Endodermal cell (in vitro differentiated cells): ENCODE measurements at regions not wholly inside any gene's neighbourhood (a gene's known extent, or its start where the extent isn't known, plus 50 kb on each side); places are given as distances from the start of the nearest gene placed in this dataset.

Experiments
- DNase-seq: peaks from one replicate; pipeline ENCODE4 v3.0.0-alpha.2; 2017
- H3K27ac ChIP-seq: 2 replicates; pipeline ENCODE4 v1.5.1; 2013; ENCODE audit warnings: mild to moderate bottlenecking, low read depth, low read length, moderate library complexity
- H3K27me3 ChIP-seq: 2 replicates; pipeline ENCODE4 v1.6.1; 2013; ENCODE audit warnings: mild to moderate bottlenecking, low read length, moderate library complexity; ENCODE audit not compliant: insufficient read depth, control insufficient read depth, poor library complexity, severe bottlenecking
- H3K36me3 ChIP-seq: 2 replicates; pipeline ENCODE4 v1.7.0; 2013; ENCODE audit warnings: mild to moderate bottlenecking, low read length, moderate library complexity; ENCODE audit not compliant: control insufficient read depth, insufficient read depth
- H3K4me1 ChIP-seq: one replicate; pipeline ENCODE4 v1.7.0; 2013; ENCODE audit warnings: low read length; ENCODE audit not compliant: control insufficient read depth, insufficient read depth
- H3K4me3 ChIP-seq: 2 replicates; pipeline ENCODE4 v1.5.1; 2013; ENCODE audit warnings: mild to moderate bottlenecking, low read length, moderate library complexity
- H3K9ac ChIP-seq: 2 replicates; pipeline ENCODE4 v1.6.1; 2013; ENCODE audit warnings: mild to moderate bottlenecking, low read length, moderate library complexity; ENCODE audit not compliant: poor library complexity, severe bottlenecking; ENCODE audit errors: extremely low read depth
- H3K9me3 ChIP-seq: 2 replicates; pipeline ENCODE4 v1.6.1; 2013; ENCODE audit warnings: mild to moderate bottlenecking, low read length, moderate library complexity; ENCODE audit not compliant: control insufficient read depth
- H3K27ac Mint-ChIP-seq: 2 replicates; pipeline ENCODE4 v1.8.0; 2020; ENCODE audit warnings: mixed read lengths
- H3K27me3 Mint-ChIP-seq: 2 replicates; pipeline ENCODE4 v1.8.0; 2021; ENCODE audit warnings: mild to moderate bottlenecking, mixed read lengths; ENCODE audit not compliant: insufficient read depth
- H3K36me3 Mint-ChIP-seq: 2 replicates; pipeline ENCODE4 v1.8.0; 2020; ENCODE audit warnings: low read depth, mixed read lengths
- H3K4me1 Mint-ChIP-seq: 2 replicates; pipeline ENCODE4 v1.8.0; 2020; ENCODE audit warnings: mixed read lengths
- H3K4me3 Mint-ChIP-seq: 2 replicates; pipeline ENCODE4 v1.8.0; 2020; ENCODE audit warnings: mild to moderate bottlenecking, moderate library complexity, mixed read lengths
- H3K9me3 Mint-ChIP-seq: 2 replicates; pipeline ENCODE4 v1.8.0; 2020; ENCODE audit warnings: mild to moderate bottlenecking, mixed read lengths
- WGBS, 2 experiments: methylation state at CpG; one replicate each; pipeline versions ENCODE4 v1.1.5 to v1.1.7; 2013; ENCODE audit warnings: missing lambda C conversion rate in 2 of 2, mixed read lengths in 1 of 2; ENCODE audit not compliant: insufficient coverage in 1 of 2, insufficient read length in 1 of 2; 5-methylcytosine and 5-hydroxymethylcytosine counted together
- TF ChIP-seq, protein P1 (sequence below): fragments of 200-600 bp; sonication (generic); conservative IDR thresholded peaks from 2 replicates; pipeline ENCODE4 v1.5.0; 2021; ENCODE audit warnings: antibody characterized with exemption, mild to moderate bottlenecking

DNA sequence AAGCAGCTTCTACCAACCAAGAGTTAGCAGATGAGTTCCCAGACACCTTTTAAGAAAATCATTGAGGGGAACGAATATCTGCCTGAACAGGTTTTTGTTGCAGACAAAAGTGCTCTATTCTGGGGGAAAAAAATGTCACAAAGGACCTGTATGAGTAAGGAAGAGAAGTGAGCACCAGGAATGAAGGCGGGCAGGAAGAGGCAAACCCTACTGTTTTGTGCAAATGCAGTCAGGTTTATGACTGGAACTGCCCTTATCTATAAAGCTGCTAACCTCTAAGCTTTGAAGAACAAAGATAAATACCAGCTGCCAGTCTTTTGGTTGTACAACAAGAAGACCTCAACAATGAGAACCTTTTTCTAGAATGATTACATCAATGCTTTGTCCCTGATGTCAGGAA, 292.4 kb upstream of the SP4 start:
- Mint-ChIP-seq H3K9me3 (peaks cover 11% of the 10 kb centered on the region), H3K27me3 (peaks cover 51% of the 10 kb centered on the region), H3K36me3 (no peaks in the 10 kb centered on the region), H3K4me1 (peaks cover 2% of the 10 kb centered on the region), H3K4me3 (no peak overlapping the region), H3K27ac (no peak overlapping the region)
- peaks cover 24% of the 10 kb centered on the region for H3K27me3 ChIP-seq
- peaks cover 15% of the 10 kb centered on the region for H3K9me3 ChIP-seq
- H3K9ac ChIP-seq, result no peak overlapping the region
- DNase-seq, result no peak
- H3K4me1 ChIP-seq, result no peaks in the 10 kb centered on the region
- no peaks in the 10 kb centered on the region for H3K36me3 ChIP-seq
- TF ChIP-seq, protein P1, sequence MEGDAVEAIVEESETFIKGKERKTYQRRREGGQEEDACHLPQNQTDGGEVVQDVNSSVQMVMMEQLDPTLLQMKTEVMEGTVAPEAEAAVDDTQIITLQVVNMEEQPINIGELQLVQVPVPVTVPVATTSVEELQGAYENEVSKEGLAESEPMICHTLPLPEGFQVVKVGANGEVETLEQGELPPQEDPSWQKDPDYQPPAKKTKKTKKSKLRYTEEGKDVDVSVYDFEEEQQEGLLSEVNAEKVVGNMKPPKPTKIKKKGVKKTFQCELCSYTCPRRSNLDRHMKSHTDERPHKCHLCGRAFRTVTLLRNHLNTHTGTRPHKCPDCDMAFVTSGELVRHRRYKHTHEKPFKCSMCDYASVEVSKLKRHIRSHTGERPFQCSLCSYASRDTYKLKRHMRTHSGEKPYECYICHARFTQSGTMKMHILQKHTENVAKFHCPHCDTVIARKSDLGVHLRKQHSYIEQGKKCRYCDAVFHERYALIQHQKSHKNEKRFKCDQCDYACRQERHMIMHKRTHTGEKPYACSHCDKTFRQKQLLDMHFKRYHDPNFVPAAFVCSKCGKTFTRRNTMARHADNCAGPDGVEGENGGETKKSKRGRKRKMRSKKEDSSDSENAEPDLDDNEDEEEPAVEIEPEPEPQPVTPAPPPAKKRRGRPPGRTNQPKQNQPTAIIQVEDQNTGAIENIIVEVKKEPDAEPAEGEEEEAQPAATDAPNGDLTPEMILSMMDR, result no peak
- no peak overlapping the region for H3K4me3 ChIP-seq
- no peak overlapping the region for H3K27ac ChIP-seq
- WGBS, 2 experiments, result 80 to 88% methylated on average over 1 to 2 of the region's 2 CpGs

DNA sequence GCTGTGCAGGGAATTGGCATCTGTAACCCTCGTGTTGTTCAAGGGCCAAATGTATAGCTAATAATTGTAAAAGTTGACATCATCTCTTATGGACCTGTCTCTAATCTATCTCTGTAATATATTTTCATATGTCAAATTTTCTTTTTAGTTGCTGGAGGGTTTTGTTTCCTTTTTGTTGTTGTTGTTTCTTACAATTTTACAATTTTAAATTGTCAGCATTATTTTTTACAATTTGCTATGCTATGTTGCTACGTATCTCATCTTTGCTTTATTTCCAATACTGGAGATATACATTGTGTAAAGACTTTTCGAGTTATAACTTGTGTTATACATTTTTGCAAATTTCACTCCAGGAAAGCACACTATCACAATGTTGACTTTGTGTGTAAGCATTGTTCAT, 290.2 kb upstream of the SP4 start:
- no peak overlapping the region for H3K27ac ChIP-seq
- Mint-ChIP-seq H3K27ac (no peak overlapping the region), H3K4me3 (no peak overlapping the region), H3K36me3 (no peaks in the 10 kb centered on the region), H3K9me3 (peaks cover 11% of the 10 kb centered on the region), H3K4me1 (peaks cover 9% of the 10 kb centered on the region), H3K27me3 (peaks cover 62% of the 10 kb centered on the region)
- TF ChIP-seq, protein P1, result no peak
- no peaks in the 10 kb centered on the region for H3K4me1 ChIP-seq
- DNase-seq, result no peak
- no peak overlapping the region for H3K4me3 ChIP-seq
- peaks cover 15% of the 10 kb centered on the region for H3K9me3 ChIP-seq
- no peak overlapping the region for H3K9ac ChIP-seq
- 97 to 100% methylated on average over 2 to 3 of the region's 3 CpGs for WGBS, 2 experiments
- H3K36me3 ChIP-seq, result no peaks in the 10 kb centered on the region
- peaks cover 43% of the 10 kb centered on the region for H3K27me3 ChIP-seq

DNA sequence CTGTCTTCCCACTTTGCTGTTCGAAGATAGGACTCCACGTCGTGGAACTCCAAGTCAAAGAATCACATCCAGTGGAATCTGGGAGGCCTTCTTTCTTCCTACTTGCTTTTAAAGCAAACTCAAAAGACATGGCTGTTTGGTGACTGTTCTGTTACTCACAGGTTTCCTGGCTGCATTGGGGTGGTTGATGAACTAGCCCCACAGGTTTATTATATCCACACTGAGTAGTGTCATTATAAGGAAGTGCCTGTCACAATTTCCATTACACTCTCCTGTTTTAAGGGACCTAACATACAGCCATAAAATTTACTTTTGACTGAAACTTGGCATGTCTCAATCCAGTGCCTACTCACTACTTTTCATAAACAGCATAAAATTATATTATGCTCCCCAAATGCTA, 287.3 kb upstream of the SP4 start:
- Histone ChIP-seq H3K9me3 (peaks cover 5% of the 10 kb centered on the region), H3K27me3 (peaks cover 72% of the 10 kb centered on the region), H3K4me3 (no peak overlapping the region), H3K36me3 (no peaks in the 10 kb centered on the region), H3K4me1 (no peaks in the 10 kb centered on the region), H3K9ac (no peak overlapping the region), H3K27ac (no peak overlapping the region)
- Mint-ChIP-seq H3K4me1 (peaks cover 13% of the 10 kb centered on the region), H3K27me3 (peaks cover 81% of the 10 kb centered on the region), H3K9me3 (peaks cover 2% of the 10 kb centered on the region), H3K36me3 (no peaks in the 10 kb centered on the region), H3K27ac (no peak overlapping the region), H3K4me3 (no peak overlapping the region)
- TF ChIP-seq, protein P1, result no peak
- 89 to 94% methylated on average over 3 of the region's 3 CpGs for WGBS, 2 experiments
- DNase-seq, result no peak
